ENCODE measurements at regions not wholly inside any gene's neighbourhood (a gene's known extent, or its start where the extent isn't known, plus 50 kb on each side); places are given as distances from the start of the nearest gene placed in this dataset.

DNA sequence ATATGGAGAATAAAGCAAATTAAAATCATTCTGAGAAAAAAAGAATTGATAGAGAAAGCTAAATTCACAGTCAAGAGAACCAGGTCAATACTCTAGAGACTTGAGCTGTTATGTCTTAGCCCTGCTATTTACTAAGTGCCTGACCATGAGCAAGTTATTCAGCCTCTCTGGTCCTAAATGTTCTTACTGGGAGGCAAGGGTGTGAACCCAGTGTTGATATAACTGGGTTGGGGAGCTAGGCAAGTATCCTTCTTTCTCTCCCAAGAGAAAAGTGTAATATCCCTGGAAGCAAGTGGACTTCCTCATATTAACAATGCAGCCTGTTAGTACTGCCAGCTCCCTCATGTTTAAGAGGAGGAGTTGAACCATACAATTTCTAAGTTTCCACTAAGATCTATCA is 488.9 kb upstream of the RASGRP1 start:
- Histone ChIP-seq H3K4me1 (no peaks in the 10 kb centered on the region), H3K4me3 (no peak overlapping the region), H3K9me3 (peaks cover 5 to 14% (median 9%) of the 10 kb centered on the region in 3 donors), H3K36me3 (no peaks in the 10 kb centered on the region), H3K27ac (no peak overlapping the region), H3K27me3 (no peaks in the 10 kb centered on the region)
- intact Hi-C loops (cut with DNase I; ENCODE audit: low total_unique reads) = no loop called here
- TF ChIP-seq, protein P1, sequence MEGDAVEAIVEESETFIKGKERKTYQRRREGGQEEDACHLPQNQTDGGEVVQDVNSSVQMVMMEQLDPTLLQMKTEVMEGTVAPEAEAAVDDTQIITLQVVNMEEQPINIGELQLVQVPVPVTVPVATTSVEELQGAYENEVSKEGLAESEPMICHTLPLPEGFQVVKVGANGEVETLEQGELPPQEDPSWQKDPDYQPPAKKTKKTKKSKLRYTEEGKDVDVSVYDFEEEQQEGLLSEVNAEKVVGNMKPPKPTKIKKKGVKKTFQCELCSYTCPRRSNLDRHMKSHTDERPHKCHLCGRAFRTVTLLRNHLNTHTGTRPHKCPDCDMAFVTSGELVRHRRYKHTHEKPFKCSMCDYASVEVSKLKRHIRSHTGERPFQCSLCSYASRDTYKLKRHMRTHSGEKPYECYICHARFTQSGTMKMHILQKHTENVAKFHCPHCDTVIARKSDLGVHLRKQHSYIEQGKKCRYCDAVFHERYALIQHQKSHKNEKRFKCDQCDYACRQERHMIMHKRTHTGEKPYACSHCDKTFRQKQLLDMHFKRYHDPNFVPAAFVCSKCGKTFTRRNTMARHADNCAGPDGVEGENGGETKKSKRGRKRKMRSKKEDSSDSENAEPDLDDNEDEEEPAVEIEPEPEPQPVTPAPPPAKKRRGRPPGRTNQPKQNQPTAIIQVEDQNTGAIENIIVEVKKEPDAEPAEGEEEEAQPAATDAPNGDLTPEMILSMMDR (IDR thresholded peaks at IDR 0.05) = no peak
- DNase-seq = no peak

DNA sequence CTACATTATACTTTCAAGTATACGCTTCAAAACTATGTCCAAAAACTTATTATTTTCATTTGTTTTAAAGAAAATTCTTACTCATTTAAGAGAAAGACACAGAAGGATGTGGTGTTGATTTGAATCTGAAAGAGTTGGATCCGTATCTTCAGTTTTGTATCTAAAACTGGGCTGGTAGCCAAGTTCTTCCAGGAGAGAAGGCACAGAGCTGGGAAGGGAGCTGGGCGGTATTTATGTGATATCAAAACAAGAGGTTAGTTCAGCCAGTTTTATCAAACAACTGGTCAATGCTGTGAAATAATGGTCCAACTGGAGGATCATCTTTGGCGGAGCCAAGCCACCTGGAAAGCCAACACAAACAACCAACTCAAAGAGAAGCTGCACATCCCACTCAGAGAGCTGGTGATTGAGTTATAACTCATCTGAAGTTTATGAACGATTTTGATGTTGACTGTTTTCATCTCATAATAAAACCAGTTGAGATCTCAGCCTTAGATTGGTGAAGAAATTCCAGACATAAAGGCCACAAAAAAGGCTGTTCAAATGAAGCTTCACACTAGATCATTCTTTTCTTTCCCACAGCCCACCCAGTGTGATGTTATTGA is 489.6 kb upstream of the RASGRP1 start:
- TF ChIP-seq, protein P1 (IDR thresholded peaks at IDR 0.05) = no peak
- Histone ChIP-seq H3K27me3 (no peaks in the 10 kb centered on the region), H3K36me3 (no peaks in the 10 kb centered on the region), H3K27ac (no peak overlapping the region), H3K9me3 (peaks cover 5 to 10% (median 5%) of the 10 kb centered on the region in 3 donors), H3K4me3 (no peak overlapping the region), H3K4me1 (no peaks in the 10 kb centered on the region)
- intact Hi-C loops (cut with DNase I; ENCODE audit: low total_unique reads) = no loop called here
- no peak for DNase-seq

DNA sequence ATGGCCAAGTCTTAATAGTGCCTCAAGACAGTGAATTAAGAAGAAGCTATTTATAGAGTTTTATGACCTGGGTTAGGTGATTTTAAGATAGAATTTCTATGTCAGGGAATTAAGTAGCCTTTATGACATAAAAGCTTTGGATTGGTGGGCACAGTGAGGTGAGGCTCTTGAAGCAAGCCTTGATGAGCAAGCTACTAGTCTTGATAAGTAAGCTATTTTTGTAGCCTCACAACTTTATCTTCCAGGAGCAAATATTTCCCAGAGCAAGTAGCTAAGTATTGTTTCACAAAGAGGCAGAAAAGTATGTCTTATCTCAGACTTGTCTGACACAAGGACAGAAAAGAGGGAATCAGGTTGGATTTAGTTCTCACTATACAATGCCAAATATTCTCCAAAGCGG is 491.7 kb upstream of the RASGRP1 start:
- intact Hi-C loops (cut with DNase I; ENCODE audit: low total_unique reads) = no loop called here
- DNase-seq = no peak
- Histone ChIP-seq H3K4me1 (no peaks in the 10 kb centered on the region), H3K36me3 (no peaks in the 10 kb centered on the region), H3K27ac (no peak overlapping the region), H3K9me3 (no peaks in the 10 kb centered on the region), H3K27me3 (no peaks in the 10 kb centered on the region), H3K4me3 (no peak overlapping the region)
- TF ChIP-seq, protein P1 (IDR thresholded peaks at IDR 0.05) = no peak

DNA sequence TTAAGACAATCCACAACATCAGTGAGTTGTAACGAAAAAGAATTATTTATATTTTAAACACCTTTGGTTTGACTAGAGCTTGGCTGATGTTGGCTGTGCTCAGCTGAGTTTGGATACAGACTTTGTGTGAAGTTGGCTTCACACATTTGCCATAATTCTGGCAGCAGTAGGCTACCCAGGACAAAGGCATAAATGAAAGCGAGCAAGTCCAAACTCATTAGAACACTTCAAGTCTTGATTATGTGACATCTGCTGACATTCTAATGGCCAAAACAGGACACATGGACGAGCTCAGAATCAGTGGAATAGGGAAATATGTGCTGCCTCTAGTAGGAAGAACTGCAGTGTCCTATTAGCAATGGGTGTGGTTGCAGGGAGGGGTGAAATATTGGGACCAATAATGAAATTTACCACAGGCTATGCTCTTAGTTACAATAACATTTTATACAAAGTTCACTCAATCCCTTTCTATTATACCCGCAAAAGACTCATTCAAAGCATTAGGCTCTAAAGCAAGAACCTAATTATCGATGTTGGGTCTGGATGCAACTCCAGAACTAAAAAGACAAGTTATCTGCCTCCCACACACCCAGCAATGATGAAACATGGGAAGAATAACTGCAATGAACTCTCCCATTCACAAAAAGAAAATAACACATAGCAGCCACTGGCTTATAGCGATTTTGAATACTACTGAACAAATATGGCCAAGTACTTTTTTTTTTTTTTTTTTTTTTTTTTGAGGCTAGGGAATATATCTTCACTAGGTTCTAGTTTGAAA is 493.9 kb upstream of the RASGRP1 start:
- H3K4me1 ChIP-seq = no peaks in the 10 kb centered on the region
- H3K27ac ChIP-seq = no peak overlapping the region
- no peaks in the 10 kb centered on the region for H3K27me3 ChIP-seq
- TF ChIP-seq, protein P1 (IDR thresholded peaks at IDR 0.05) = no peak
- no peak for DNase-seq
- no peaks in the 10 kb centered on the region for H3K9me3 ChIP-seq
- intact Hi-C loops (cut with DNase I; ENCODE audit: low total_unique reads) = no loop called here
- no peak overlapping the region for H3K4me3 ChIP-seq
- H3K36me3 ChIP-seq = no peaks in the 10 kb centered on the region

DNA sequence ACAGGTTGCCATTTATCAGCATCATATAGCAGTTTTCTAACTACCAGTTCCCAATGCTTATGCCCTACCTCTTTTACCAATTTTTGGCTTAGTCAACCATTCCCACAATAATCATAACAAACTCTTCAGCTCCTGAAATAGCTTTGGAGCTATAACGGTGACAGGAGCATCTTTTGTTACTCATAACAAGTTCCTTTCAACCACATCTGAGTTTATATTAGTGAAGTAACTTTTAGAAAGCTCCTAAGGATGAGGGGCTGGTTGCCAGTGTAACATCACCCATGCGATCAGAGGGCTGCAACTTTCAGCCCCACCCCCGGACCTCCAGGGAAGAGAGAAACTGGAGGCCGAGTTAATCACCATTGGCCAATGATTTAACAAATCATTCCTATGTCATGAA is 495.3 kb upstream of the RASGRP1 start:
- H3K9me3 ChIP-seq = no peaks in the 10 kb centered on the region
- no peak overlapping the region for H3K27ac ChIP-seq
- no peaks in the 10 kb centered on the region for H3K27me3 ChIP-seq
- TF ChIP-seq, protein P1 (IDR thresholded peaks at IDR 0.05) = no peak
- H3K4me1 ChIP-seq = no peaks in the 10 kb centered on the region
- no peak overlapping the region for H3K4me3 ChIP-seq
- no peak for DNase-seq
- H3K36me3 ChIP-seq = no peaks in the 10 kb centered on the region
- intact Hi-C loops (cut with DNase I; ENCODE audit: low total_unique reads) = no loop called here
